ENCODE measurements at regions not wholly inside any gene's neighbourhood (a gene's known extent, or its start where the extent isn't known, plus 50 kb on each side); places are given as distances from the start of the nearest gene placed in this dataset.
"Not testable (repeated sequence)": the region's sequence is repeated elsewhere in the genome, so short reads cannot be mapped to it uniquely, and the experiment has no call there.

DNA sequence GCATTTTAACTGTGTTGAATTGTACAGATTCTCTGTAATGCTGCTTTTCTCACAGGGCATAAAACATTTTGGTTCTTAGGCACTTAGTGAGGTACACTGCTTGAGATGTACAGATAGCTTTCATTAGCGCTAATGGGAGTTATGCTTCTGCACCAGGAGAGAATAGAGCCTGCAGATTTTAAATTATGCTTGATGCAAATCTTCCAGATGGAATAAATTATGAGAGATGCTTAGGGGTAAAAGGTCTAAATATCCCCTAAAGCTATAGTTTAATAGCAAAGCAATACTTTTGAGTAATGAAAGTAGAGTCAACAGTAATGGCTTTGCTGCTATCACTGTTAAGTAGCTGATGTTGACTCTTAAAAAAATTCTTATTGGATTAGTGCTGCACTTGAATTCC, 248.9 kb downstream of the S1PR1 start:
- H3K27me3 ChIP-seq (replicated peaks; ENCODE audit: insufficient read depth, low read depth, low read length, poor library complexity) = no peaks in the 10 kb centered on the region
- DNase-seq (ENCODE audit: low spot score) = peak; percentile 3
- no peaks in the 10 kb centered on the region for H3K4me1 ChIP-seq (ENCODE audit: insufficient read depth, low read length, poor library complexity, severe bottlenecking)
- H3K27ac ChIP-seq (ENCODE audit: low read depth, low read length, poor library complexity, severe bottlenecking) = no peak overlapping the region
- intact Hi-C loops (cut with micrococcal nuclease; ENCODE audit: unreplicated experiment) = no loop called here
- H3K36me3 ChIP-seq (ENCODE audit: insufficient read depth, low read length, poor library complexity, severe bottlenecking) = no peaks in the 10 kb centered on the region
- H3K4me3 ChIP-seq (ENCODE audit: low read depth, low read length, poor library complexity, severe bottlenecking) = no peak overlapping the region
- POLR2A ChIA-PET (ENCODE audit: low non-redundant PET) = no interaction called here
- BruUV-seq (replicated peaks) = no TSS peak
- CTCF ChIA-PET = interaction anchor here (0.6 kb wide), 1 partner anchor 182 kb away, joined by 3 read pairs; no protein-coding TSS in a partner anchor
- peaks cover 8% of the 10 kb centered on the region for H3K9me3 ChIP-seq (ENCODE audit: low read depth, low read length, poor library complexity, severe bottlenecking)
- TF ChIP-seq, protein P1, sequence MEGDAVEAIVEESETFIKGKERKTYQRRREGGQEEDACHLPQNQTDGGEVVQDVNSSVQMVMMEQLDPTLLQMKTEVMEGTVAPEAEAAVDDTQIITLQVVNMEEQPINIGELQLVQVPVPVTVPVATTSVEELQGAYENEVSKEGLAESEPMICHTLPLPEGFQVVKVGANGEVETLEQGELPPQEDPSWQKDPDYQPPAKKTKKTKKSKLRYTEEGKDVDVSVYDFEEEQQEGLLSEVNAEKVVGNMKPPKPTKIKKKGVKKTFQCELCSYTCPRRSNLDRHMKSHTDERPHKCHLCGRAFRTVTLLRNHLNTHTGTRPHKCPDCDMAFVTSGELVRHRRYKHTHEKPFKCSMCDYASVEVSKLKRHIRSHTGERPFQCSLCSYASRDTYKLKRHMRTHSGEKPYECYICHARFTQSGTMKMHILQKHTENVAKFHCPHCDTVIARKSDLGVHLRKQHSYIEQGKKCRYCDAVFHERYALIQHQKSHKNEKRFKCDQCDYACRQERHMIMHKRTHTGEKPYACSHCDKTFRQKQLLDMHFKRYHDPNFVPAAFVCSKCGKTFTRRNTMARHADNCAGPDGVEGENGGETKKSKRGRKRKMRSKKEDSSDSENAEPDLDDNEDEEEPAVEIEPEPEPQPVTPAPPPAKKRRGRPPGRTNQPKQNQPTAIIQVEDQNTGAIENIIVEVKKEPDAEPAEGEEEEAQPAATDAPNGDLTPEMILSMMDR (conservative IDR thresholded peaks at IDR 0.05; ENCODE audit: low read depth, low read length) = no peak
- no peak for TF ChIP-seq EZH2 (IDR thresholded peaks at IDR 0.05; ENCODE audit: borderline replicate concordance, low read depth, low read length, poor library complexity, severe bottlenecking)

- H3K4me3 ChIP-seq (ENCODE audit: low read depth, low read length, poor library complexity, severe bottlenecking); H3K27me3 ChIP-seq (replicated peaks; ENCODE audit: insufficient read depth, low read depth, low read length, poor library complexity); H3K27ac ChIP-seq (ENCODE audit: low read depth, low read length, poor library complexity, severe bottlenecking); CTCF ChIA-PET; BruUV-seq (replicated peaks); POLR2A ChIA-PET (ENCODE audit: low non-redundant PET); intact Hi-C loops (cut with micrococcal nuclease; ENCODE audit: unreplicated experiment); H3K36me3 ChIP-seq (ENCODE audit: insufficient read depth, low read length, poor library complexity, severe bottlenecking); H3K9me3 ChIP-seq (ENCODE audit: low read depth, low read length, poor library complexity, severe bottlenecking); DNase-seq (ENCODE audit: low spot score); H3K4me1 ChIP-seq (ENCODE audit: insufficient read depth, low read length, poor library complexity, severe bottlenecking): not testable (repeated sequence)
Measured at GRCh38 chr1:101492144-101492543, 255.3 kb downstream of the S1PR1 start.

DNA sequence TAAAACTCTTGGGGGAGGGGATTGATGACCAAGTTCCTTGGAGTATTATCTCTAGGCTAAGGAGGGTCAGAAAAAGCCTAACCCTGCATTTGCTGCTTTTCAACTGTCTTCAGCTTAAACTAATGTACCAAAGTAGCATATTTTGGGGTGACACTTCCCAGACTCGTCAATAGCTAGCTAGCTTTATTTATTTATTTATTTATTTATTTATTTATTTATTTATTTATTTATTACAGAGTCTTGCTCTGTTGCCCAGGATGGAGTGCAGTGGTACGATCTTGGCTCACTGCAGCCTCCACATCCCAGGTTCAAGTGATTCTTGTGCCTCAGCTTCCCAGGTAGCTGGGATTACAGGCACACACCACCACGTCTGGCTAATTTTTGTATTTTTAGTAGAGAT, 257.1 kb downstream of the S1PR1 start:
- H3K4me3 ChIP-seq (ENCODE audit: low read depth, low read length, poor library complexity, severe bottlenecking); H3K27ac ChIP-seq (ENCODE audit: low read depth, low read length, poor library complexity, severe bottlenecking); H3K9me3 ChIP-seq (ENCODE audit: low read depth, low read length, poor library complexity, severe bottlenecking); H3K27me3 ChIP-seq (replicated peaks; ENCODE audit: insufficient read depth, low read depth, low read length, poor library complexity); H3K36me3 ChIP-seq (ENCODE audit: insufficient read depth, low read length, poor library complexity, severe bottlenecking); POLR2A ChIA-PET (ENCODE audit: low non-redundant PET); H3K4me1 ChIP-seq (ENCODE audit: insufficient read depth, low read length, poor library complexity, severe bottlenecking); DNase-seq (ENCODE audit: low spot score); BruUV-seq (replicated peaks); intact Hi-C loops (cut with micrococcal nuclease; ENCODE audit: unreplicated experiment); CTCF ChIA-PET: not testable (repeated sequence)

DNA sequence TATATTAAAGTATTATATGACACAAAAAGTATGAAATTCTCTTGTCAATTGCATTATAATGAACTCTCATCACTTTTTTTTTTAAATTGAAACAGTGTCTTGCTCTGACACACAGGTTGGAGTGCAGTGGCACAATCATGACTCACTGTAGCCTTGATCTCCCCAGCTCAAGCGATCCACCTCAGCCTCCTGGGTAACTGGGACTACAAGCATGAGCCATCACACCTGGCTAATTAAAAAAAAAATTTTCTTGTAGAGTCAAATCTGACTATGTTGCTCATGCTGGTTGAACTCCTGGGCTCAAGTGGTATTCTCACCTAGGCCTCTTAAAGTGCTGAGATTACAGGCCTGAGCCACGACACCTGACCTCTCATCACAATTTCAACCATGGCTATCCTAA, 259.3 kb downstream of the S1PR1 start:
- no peak for DNase-seq (ENCODE audit: low spot score)
- no TSS peak for BruUV-seq (replicated peaks)
- intact Hi-C loops (cut with micrococcal nuclease; ENCODE audit: unreplicated experiment) = no loop called here
- H3K36me3 ChIP-seq (ENCODE audit: insufficient read depth, low read length, poor library complexity, severe bottlenecking) = no peaks in the 10 kb centered on the region
- CTCF ChIA-PET = no interaction called here
- POLR2A ChIA-PET (ENCODE audit: low non-redundant PET) = no interaction called here
- no peak overlapping the region for H3K4me3 ChIP-seq (ENCODE audit: low read depth, low read length, poor library complexity, severe bottlenecking)
- H3K4me1 ChIP-seq (ENCODE audit: insufficient read depth, low read length, poor library complexity, severe bottlenecking) = no peaks in the 10 kb centered on the region
- H3K27me3 ChIP-seq (replicated peaks; ENCODE audit: insufficient read depth, low read depth, low read length, poor library complexity) = no peaks in the 10 kb centered on the region
- no peak overlapping the region for H3K27ac ChIP-seq (ENCODE audit: low read depth, low read length, poor library complexity, severe bottlenecking)
- no peaks in the 10 kb centered on the region for H3K9me3 ChIP-seq (ENCODE audit: low read depth, low read length, poor library complexity, severe bottlenecking)
- no peak for TF ChIP-seq EZH2 (IDR thresholded peaks at IDR 0.05; ENCODE audit: borderline replicate concordance, low read depth, low read length, poor library complexity, severe bottlenecking)
- TF ChIP-seq, protein P1 (conservative IDR thresholded peaks at IDR 0.05; ENCODE audit: low read depth, low read length) = no peak
